GM19463 (cell line): ENCODE measurements at regions not wholly inside any gene's neighbourhood (a gene's known extent, or its start where the extent isn't known, plus 50 kb on each side); places are given as distances from the start of the nearest gene placed in this dataset.

Experiments used
- ATAC-seq: cut with Tn5 transposase; IDR thresholded peaks from one replicate; pipeline ENCODE4 v1.9.1; 2021; ENCODE audit warnings: mild to moderate bottlenecking, moderate library complexity; ENCODE audit not compliant: unreplicated experiment

DNA sequence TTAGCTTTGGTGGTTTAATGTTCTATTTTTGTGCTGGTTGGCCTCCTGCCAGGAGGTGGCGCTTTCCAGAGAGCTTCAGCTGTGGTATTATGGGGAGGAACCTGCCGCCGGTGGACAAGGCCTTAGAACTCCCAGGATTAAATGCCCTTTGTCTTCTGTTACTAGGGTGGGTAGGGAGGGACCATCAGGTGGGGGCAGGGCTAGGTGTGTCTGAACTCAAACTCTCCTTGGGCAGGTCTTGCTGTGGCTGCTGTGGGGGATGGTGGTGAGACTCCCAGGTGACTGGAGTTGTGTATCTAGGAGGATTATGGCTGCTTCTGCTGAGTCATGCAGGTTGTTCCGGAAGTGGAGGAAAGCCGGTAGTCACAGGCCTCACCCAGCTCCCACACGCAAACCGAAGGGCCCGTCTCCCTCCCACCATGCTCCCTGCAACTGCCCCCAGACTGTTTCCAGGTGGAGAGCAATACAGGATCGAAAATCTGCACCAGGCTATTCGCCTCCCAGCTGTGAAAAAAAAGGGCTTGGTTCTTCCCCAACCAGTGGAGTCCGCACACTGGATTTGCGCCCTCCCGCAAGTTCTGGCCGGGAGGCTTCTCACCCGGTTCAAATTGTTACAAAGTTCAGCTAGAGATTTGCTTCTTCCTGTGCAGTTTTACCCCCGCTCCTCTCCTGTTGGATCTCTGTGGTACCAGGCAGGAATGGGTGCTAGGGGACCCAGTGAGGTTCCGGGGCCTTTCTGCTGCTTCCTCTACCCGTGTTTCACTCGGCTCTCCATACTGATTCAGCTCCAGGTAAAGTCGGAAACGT is 220.5 kb downstream of the CENPF start:
- no peak for ATAC-seq

DNA sequence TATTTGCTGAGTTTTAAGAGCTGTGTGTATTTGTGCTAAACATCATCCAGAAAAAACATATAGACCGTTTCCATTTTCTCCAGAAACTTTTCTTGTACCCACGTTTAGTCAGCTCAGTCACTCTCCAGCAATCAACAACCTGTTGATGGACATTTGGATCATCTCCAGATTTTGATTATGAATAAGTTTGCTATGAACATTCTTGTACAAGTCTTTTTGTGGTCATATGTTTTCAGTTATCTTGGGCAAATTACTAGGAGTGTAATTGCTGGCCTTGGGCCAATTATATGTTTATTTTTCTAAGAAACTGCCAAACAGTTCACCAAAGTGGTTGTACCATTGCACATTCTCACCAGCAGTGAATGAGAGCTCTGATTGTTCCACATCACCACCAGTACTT is 221.8 kb downstream of the CENPF start:
- ATAC-seq, result no peak

DNA sequence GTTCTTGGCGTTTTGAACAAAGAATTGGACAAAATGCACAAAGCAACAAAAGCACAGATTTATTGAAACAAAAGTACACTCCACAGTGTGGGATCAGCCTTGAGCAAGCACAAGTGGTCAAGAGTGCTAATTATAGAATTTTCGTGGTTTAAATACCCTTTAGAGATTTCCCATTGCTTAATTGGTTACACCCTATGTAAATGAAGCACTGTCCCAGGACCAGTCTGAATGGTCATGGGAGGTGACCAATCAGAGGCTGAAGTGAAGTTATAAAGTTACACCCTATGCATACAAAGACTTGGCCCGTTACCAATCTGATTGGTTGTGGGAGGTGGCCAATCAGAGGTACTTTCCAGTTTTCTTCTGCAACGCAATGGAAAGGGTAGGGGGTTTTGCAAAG is 223.6 kb downstream of the CENPF start:
- ATAC-seq, result no peak

DNA sequence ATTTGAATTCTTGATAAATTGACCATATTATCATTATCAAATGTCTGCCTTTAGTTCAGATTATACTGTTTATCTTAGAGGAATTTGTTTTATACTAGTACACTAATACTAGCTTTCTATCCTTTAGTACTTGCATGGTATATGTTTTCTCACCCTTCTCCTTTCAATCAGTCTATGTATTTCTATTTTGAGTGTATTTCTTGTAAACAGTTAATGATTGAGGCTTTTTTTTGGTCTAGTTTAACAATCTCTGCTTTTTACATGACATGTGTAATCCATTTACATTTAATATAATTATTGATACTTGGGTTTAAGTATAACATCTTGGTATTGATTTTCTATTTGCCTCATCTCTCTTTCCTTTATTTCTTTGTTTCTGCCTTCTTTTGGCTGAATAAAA is 224.9 kb downstream of the CENPF start:
- no peak for ATAC-seq

DNA sequence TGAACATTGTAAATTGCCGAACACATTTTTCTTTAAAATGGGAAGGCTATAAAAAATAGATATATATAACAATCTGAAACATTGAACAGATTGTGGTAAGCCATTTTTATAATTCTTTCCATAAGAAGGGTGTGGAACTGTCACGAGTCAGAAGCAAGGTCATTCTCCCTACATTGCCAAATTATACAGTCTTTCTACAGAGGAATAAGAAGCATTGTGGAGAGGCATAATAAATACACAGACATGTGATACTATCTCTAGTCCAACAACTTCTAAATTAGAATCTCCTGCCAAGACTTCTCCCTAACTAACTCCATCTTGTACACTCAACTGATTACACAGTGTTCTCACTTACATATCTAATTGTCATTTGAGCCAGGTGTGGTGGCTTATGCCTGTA is 227.9 kb downstream of the CENPF start:
- ATAC-seq, result no peak

DNA sequence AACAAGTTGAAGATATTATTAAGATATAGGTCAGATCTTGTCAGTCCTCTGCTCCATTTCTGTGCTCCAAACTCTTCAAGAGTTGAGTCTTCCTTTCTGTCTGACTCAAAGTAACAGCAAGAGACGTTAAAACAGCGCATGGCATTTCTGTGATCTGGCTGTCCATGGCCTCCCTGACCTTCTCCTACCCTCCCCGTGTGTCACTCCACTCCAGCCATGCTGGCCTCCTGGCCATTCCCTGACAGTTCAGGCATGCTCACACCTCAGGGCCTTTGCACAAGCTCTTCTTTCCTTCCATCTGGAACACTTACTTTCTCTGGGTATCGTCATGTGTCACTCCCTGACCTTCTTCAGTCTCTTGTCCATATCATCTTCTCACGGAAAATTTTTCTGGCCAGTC is 229.0 kb downstream of the CENPF start:
- no peak for ATAC-seq

DNA sequence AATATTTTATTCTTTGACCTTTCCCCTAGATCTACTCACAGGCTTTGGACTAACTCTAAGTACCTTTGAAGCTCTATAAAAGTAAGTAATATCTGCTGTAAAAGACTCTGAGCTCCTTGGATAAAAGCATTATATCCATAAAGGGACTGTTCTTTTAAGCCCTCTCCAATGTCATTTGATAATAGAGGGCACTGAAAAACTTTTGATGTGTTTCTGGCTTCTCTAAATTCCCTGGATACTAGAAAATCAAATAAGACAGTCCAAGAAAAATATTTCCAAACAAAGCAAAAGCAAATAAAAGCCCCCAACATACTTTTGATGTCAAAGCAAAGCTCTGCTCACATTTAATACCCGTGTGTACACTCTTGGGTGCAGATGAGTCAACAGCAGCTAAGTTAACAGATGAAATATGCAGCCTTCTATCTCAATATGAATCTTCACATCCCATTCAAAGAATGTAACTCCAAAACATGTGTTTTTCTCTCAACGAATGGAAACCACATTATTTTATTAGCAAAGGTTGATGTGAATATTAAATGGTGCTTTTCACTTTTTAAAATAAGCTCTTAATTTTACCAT is 230.3 kb downstream of the CENPF start:
- no peak for ATAC-seq

DNA sequence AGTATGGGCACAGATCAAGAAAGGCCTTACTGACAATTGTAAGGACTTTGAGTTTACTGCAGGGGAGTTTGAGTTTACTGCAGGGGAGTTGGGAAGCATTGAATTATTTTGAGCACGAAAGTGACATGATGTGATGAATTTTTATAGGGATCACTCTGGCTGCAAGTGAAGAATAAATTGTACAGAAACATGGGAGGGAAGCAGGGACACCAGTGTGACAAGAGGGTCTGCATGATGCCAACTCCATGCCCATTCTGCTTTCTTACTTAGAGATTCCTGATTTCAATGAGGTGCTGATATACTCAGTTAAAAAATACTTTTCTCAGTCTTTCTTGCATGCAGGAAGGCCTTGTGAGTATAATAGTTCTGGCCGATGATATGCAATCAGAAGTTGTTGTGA is 234.4 kb downstream of the CENPF start:
- no peak for ATAC-seq

DNA sequence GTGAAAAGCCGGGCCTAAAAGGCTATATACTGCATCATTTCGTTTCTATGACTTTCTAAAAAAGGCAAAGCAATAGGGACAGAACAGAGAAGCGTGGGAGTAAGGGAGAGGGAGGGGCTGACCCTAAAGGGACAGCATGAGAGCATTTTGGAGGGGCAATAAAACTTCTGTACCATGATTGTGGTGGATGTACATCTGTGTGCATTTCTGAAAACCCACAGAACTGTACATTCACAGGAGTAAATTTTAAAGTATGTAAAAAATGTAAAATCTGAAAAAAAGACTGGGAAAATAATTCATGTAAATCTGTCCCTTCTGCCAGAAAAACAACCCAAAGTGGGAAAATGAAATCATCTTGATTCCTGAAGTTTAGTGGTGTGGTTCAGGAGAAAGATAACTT is 235.4 kb downstream of the CENPF start:
- ATAC-seq, result no peak

DNA sequence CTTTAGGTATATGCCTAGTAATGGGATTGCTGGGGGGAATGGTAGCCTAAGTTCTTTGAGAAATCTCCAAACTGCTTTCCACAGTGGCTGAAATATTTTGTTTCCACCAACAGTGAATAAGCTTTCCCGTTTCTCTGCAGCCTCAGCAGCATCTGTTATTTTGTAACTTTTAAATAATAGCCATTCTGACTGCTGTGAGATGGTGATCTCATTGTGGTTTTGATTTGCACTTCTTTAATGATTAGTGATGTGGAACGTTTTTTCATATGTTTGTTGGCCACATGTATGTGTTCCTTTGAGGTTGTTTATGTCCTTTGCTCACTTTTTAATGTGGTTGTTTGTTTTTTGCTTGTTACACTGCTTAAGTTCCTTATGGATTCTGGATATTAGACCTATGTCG is 237.4 kb downstream of the CENPF start:
- no peak for ATAC-seq

DNA sequence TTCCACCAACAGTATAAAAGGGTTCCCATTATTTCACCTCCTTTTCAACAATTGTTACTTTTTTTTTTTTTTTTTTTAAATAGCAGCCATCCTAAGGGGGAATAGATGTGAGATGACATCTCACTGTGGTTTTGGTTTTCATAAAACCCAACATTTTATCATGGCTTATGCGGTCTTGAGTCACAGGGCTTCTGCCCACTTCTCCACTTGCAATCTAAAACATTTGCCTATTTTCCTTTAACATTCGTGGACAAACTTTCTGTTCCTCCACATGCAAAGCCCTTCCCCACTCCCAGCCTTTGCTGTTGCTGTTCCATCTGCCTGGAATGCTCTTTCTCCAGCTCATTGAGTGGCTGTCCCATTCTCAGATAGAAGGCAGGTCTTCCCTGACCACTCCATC is 239.7 kb upstream of the KCNK2 start:
- ATAC-seq, result no peak

DNA sequence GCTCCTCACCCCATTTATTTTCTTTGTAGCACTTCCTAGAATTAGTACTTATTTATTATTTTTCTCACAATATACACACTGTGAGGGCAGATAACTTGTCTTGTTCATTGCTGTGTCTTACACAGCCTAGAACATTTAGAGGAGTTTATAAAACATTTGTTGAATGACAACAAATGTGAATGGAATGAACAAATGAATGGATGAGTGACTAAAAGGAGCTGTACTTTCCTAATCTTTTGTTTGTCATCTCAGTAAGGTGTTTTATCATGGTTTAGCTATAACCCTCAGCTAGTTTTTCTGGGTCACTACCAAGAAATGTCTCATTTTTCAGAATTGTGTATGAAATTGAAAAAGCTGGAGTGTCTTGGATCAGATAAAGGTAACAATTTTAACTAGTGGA is 239.3 kb upstream of the KCNK2 start:
- no peak for ATAC-seq

DNA sequence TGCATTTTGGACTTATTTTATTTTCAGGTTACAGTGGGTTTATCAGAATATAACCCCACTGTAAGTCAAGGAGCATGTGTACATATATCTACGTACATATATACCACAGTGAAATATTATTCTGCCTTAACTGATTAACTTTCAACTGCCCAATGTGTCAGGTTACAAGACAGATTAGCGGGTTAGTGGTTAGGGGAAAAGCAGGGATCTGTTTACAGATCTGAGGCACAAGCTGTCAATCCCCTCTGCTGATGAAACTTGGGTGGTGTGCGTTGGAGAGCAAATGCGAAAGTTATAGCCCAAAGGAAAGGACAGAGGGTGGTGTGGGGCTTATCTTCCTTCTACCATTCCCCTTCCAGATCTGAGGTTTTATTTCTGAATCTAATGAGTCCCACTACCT is 238.2 kb upstream of the KCNK2 start:
- ATAC-seq, result no peak

DNA sequence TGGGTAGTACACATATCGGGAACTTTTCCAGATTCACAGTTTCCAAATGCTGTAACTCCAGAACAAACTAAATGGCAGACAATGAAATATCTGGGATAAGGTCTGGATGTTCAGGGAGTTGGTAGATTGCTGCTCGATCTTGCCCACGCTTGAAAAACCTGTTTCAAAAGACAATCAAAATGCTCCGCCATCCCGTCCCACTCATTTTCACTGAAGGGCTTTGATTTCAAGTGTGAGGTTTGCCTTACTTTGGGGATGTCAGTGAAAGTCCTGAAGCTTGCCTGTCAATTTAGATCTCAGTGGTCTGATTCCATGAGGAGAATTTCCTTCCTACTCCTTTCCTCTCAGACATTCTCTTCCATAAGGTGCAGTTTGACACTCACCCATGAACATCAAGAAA is 236.3 kb upstream of the KCNK2 start:
- ATAC-seq, result no peak

DNA sequence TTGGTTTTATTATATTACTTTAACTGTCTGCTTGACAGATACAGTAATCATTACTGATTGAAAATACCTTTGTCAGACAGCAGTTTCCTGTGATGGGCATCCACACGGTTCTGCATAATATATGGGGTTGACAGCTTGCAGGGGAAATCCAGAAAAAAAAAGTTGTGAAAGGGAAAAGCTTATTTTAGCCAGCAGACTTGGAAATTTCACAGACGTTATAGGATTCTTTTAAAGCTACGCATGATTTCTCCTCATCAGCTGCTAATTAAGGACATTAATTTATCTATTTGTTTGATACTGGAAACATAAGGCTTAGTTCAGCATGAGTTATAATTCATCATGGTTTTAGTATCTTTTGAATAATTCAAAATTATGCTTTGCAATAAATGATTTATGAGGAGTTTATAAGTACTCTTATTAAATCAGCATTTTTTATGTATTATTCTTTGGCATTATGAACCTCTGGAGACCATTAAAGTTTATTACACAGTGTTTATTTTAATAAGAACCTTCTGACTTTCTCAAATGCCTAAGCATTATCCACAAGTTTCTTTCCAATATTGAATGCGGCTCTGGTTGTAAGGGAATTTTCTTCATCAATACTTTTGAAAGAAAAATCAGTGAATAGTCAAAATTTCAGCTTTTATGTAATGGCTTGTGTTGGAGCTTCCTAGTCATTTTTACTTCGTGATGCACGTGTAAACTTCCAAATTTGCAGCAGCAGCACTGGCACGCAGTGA is 235.3 kb upstream of the KCNK2 start:
- no peak for ATAC-seq

DNA sequence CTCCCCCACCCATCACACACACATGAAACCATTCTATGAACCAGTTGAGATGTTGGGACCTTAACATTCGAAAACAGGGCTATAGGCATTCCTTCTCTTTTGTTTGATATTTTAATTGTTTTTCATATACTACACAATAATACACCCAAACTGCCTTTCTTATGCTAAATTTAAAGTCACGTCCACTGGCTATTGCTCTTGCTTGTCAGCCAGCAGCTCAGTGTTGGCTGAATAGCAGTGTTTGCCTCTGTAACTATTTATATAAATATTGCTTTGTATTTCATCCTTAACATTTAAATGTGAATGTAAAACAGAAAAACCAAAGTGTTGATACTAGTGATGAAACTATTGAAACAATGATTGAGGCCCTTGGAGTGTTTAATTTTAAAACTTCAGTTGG is 234.4 kb upstream of the KCNK2 start:
- ATAC-seq, result no peak

DNA sequence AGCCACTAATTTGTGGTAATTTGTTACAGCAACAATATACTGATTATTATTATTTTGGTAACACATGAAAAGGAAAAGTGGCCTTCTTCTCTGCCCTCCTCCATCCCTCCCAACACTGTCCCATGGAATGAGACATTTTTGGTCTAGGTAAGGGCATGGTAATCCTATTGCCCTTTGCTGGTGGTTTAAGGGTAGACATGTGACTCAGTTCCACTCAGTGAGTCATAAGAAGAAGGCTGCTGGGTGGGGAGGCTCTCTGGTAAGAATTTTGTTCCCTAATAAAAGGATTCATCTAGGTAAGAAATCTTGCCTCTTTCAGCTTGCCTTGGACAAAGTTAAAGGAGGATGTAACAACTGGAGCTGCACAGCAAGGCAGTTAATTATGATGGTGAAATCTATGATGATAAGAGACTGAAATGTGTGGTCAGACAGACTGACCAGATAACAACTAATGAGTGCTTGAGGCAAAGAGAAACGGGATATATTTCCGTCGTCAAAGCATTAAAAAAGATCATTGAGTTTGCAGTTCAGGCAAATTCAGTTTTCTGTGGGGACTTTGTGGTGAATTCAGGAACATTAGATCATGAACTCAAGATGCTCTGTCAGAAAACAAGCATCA is 232.0 kb upstream of the KCNK2 start:
- no peak for ATAC-seq

DNA sequence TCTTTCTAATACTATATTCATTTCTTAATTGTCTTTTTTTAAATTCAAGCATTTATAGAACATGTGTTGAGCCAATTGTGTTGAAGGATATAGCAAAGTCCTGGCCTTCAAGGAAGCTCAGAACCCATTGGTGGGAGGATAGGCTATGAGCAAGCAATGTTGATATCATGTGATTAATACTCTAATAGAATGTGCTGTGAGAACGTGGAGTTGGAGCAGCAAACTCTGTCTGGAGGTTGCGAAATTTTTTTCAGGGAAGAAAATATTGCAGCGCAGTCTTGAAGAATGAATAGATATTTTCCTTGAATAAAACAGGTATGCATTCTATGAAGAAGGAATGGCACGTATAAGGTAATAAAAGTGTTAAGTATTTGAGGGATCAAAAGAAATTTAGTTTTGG is 229.2 kb upstream of the KCNK2 start:
- ATAC-seq, result no peak

DNA sequence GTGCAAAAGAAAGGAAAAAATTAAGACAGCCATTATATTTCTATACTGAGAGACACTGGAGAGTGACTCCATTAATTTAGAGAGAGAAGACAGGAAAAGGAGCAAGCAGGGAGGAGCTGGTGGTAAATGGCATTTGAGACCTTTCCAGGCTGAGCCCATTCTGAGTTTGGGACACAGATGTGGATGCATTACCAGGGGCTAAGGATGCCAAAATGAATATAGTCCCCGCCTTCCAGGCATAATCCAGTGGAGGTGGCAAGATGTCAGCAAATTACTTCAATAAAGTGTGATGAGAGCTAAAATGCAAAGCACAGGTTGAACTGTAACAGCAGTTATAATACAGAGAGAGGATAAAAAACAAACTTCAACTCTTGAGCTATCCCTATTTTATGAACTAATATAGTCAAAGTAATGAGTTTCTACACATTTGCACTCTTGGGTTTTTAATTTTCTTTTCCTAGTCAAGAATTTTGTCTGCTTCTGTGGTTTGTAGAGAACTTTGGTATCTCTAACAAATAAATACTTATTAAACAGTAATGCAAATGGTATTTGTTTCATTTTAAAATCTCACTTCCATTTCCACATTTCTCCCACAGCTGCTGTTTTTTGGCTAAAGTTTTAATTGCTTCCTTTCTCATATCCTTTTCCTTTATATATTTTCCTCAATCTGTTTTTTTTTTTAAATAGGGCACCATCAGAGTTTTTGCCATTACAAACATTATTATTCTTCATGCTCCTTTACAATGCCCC is 228.2 kb upstream of the KCNK2 start:
- ATAC-seq, result no peak

DNA sequence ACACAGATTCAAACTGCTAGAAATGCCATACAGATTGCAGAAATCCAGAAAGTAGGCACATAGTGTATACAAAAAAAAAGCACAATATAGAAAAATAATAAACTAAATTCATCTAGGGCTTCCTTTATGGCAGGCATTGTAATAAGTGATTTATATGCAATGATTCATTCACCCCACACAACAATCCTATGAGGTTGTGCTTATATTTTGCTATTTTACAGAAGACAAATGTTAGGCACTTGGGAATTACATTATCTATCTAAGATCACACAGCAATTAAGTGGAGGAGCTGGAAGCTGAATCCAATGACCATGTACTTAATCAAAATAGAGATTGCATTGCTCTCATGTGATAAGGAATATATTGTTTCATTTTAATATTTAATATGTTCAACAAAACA is 225.7 kb upstream of the KCNK2 start:
- no peak for ATAC-seq

DNA sequence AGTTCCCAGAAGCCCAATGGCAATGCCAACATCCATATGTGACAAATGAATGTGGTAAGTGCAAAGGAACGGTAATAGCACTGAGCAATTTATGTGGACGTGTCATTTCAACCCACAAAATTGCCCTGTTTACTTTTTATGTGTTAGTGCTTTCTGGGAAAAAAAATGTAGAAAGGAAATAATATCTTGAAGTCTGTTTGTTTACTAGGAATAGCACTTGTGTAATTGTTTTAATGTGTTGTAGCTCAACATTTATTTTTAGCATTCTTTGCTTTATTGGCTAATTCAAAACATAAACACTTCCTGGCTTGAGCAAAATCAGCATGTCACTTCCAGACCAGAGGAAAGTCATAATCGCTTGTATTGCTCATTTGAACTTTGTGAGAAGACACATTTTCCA is 224.8 kb upstream of the KCNK2 start:
- no peak for ATAC-seq
